KOPT-K1 (cell line): ENCODE measurements at regions not wholly inside any gene's neighbourhood (a gene's known extent, or its start where the extent isn't known, plus 50 kb on each side); places are given as distances from the start of the nearest gene placed in this dataset.

Experiments
- H3K27ac ChIP-seq: fragments of 200-600 bp; sonication (generic); 2 replicates; pipeline ENCODE4 v1.5.1; 2016; ENCODE audit warnings: antibody characterized with exemption, mild to moderate bottlenecking, low read depth, low read length; ENCODE audit not compliant: poor library complexity, severe bottlenecking
- H3K36me3 ChIP-seq: fragments of 200-600 bp; sonication (generic); 2 replicates; pipeline ENCODE4 v1.5.1; 2017; ENCODE audit warnings: antibody characterized with exemption, mild to moderate bottlenecking, low read length, moderate library complexity; ENCODE audit not compliant: insufficient read depth
- H3K9me3 ChIP-seq: fragments of 200-600 bp; sonication (generic); 2 replicates; pipeline ENCODE4 v1.5.1; 2017; ENCODE audit warnings: antibody characterized with exemption, low read length, mild to moderate bottlenecking; ENCODE audit not compliant: insufficient read depth, poor library complexity, severe bottlenecking

GRCh38 chr5:167658889-167659288 lies 632.6 kb upstream of the WWC1 start:
- H3K27ac ChIP-seq: no peak overlapping the region
- H3K36me3 ChIP-seq: no peaks in the 10 kb centered on the region
- no peaks in the 10 kb centered on the region for H3K9me3 ChIP-seq

GRCh38 chr5:167661605-167662004 lies 629.8 kb upstream of the WWC1 start:
- no peak overlapping the region for H3K27ac ChIP-seq
- H3K36me3 ChIP-seq: no peaks in the 10 kb centered on the region
- H3K9me3 ChIP-seq: no peaks in the 10 kb centered on the region

GRCh38 chr5:167664222-167664804 lies 627.1 kb upstream of the WWC1 start:
- Histone ChIP-seq H3K27ac (no peak overlapping the region), H3K36me3 (no peaks in the 10 kb centered on the region), H3K9me3 (no peaks in the 10 kb centered on the region)

GRCh38 chr5:167665841-167666375 lies 625.5 kb upstream of the WWC1 start:
- no peaks in the 10 kb centered on the region for H3K9me3 ChIP-seq
- H3K27ac ChIP-seq: no peak overlapping the region
- H3K36me3 ChIP-seq: no peaks in the 10 kb centered on the region

- H3K27ac ChIP-seq: no peak overlapping the region
- no peaks in the 10 kb centered on the region for H3K36me3 ChIP-seq
- no peaks in the 10 kb centered on the region for H3K9me3 ChIP-seq
Measured at GRCh38 chr5:167671176-167671575, 620.3 kb upstream of the WWC1 start.

- no peak overlapping the region for H3K27ac ChIP-seq
- H3K36me3 ChIP-seq: no peaks in the 10 kb centered on the region
- H3K9me3 ChIP-seq: no peaks in the 10 kb centered on the region
Measured at GRCh38 chr5:167673942-167674341, 617.5 kb upstream of the WWC1 start.

GRCh38 chr5:167678481-167678880 lies 613.0 kb upstream of the WWC1 start:
- Histone ChIP-seq H3K36me3 (no peaks in the 10 kb centered on the region), H3K9me3 (no peaks in the 10 kb centered on the region), H3K27ac (no peak overlapping the region)

GRCh38 chr5:167684251-167684650 lies 607.2 kb upstream of the WWC1 start:
- Histone ChIP-seq H3K9me3 (no peaks in the 10 kb centered on the region), H3K27ac (no peak overlapping the region), H3K36me3 (no peaks in the 10 kb centered on the region)

GRCh38 chr5:167688341-167689130 lies 602.9 kb upstream of the WWC1 start:
- no peaks in the 10 kb centered on the region for H3K36me3 ChIP-seq
- no peak overlapping the region for H3K27ac ChIP-seq
- H3K9me3 ChIP-seq: no peaks in the 10 kb centered on the region

GRCh38 chr5:167694325-167695147 lies 596.9 kb upstream of the WWC1 start:
- Histone ChIP-seq H3K9me3 (no peaks in the 10 kb centered on the region), H3K36me3 (no peaks in the 10 kb centered on the region), H3K27ac (no peak overlapping the region)

GRCh38 chr5:167696558-167697314 lies 594.7 kb upstream of the WWC1 start:
- H3K27ac ChIP-seq: no peak overlapping the region
- H3K36me3 ChIP-seq: no peaks in the 10 kb centered on the region
- no peaks in the 10 kb centered on the region for H3K9me3 ChIP-seq

GRCh38 chr5:167699432-167699831 lies 592.0 kb upstream of the WWC1 start:
- Histone ChIP-seq H3K36me3 (no peaks in the 10 kb centered on the region), H3K9me3 (no peaks in the 10 kb centered on the region), H3K27ac (no peak overlapping the region)

- H3K27ac ChIP-seq: no peak overlapping the region
- H3K9me3 ChIP-seq: no peaks in the 10 kb centered on the region
- no peaks in the 10 kb centered on the region for H3K36me3 ChIP-seq
Measured at GRCh38 chr5:167701051-167701450, 590.4 kb upstream of the WWC1 start.

- H3K36me3 ChIP-seq: no peaks in the 10 kb centered on the region
- no peak overlapping the region for H3K27ac ChIP-seq
- H3K9me3 ChIP-seq: no peaks in the 10 kb centered on the region
Measured at GRCh38 chr5:167702014-167702413, 589.4 kb upstream of the WWC1 start.

- H3K27ac ChIP-seq: no peak overlapping the region
- H3K36me3 ChIP-seq: no peaks in the 10 kb centered on the region
- H3K9me3 ChIP-seq: no peaks in the 10 kb centered on the region
Measured at GRCh38 chr5:167708449-167708848, 583.0 kb upstream of the WWC1 start.
